LHCN-M2 (cell line): ENCODE measurements at regions not wholly inside any gene's neighbourhood (a gene's known extent, or its start where the extent isn't known, plus 50 kb on each side); places are given as distances from the start of the nearest gene placed in this dataset.

Experiments used
- DNase-seq: peaks from one replicate; pipeline ENCODE4 v3.0.0-alpha.2; 2012; ENCODE audit warnings: low read depth

- no peak for DNase-seq
Observed at GRCh38 chr2:76268902-76269620, 558.3 kb upstream of the GCFC2 start.

GRCh38 chr2:76268484-76268883 lies 557.8 kb upstream of the GCFC2 start:
- no peak for DNase-seq

GRCh38 chr2:76257802-76258201 lies 547.1 kb upstream of the GCFC2 start:
- DNase-seq: no peak

GRCh38 chr2:76256458-76257088 lies 545.9 kb upstream of the GCFC2 start:
- no peak for DNase-seq

- DNase-seq: no peak
Observed at GRCh38 chr2:76252704-76253103, 542.0 kb upstream of the GCFC2 start.

GRCh38 chr2:76251342-76251741 lies 540.6 kb upstream of the GCFC2 start:
- DNase-seq: no peak

GRCh38 chr2:76247006-76247405 lies 536.3 kb upstream of the GCFC2 start:
- no peak for DNase-seq

- DNase-seq: no peak
Observed at GRCh38 chr2:76211991-76212985, 501.6 kb upstream of the GCFC2 start.

GRCh38 chr2:76210551-76210950 lies 499.8 kb upstream of the GCFC2 start:
- no peak for DNase-seq

GRCh38 chr2:76204048-76204447 lies 493.3 kb upstream of the GCFC2 start:
- DNase-seq: no peak

- no peak for DNase-seq
Observed at GRCh38 chr2:76202866-76203265, 492.2 kb upstream of the GCFC2 start.

- DNase-seq: peak; percentile 16
Observed at GRCh38 chr2:76197842-76198448, 487.2 kb upstream of the GCFC2 start.

GRCh38 chr2:76197428-76197827 lies 486.7 kb upstream of the GCFC2 start:
- no peak for DNase-seq

- no peak for DNase-seq
Observed at GRCh38 chr2:76194031-76194775, 483.5 kb upstream of the GCFC2 start.

- no peak for DNase-seq
Observed at GRCh38 chr2:76193089-76193488, 482.4 kb upstream of the GCFC2 start.

GRCh38 chr2:76188334-76189008 lies 477.8 kb upstream of the GCFC2 start:
- DNase-seq: no peak

GRCh38 chr2:76187415-76187814 lies 476.7 kb upstream of the GCFC2 start:
- DNase-seq: no peak

GRCh38 chr2:76180676-76181075 lies 470.0 kb upstream of the GCFC2 start:
- DNase-seq: no peak

- DNase-seq: no peak
Observed at GRCh38 chr2:76178610-76179009, 467.9 kb upstream of the GCFC2 start.

GRCh38 chr2:76175295-76175694 lies 464.6 kb upstream of the GCFC2 start:
- DNase-seq: no peak

- DNase-seq: no peak
Observed at GRCh38 chr2:76174505-76174904, 463.8 kb upstream of the GCFC2 start.
